Peyer's patch (tissue), 4 donors: ENCODE measurements at regions not wholly inside any gene's neighbourhood (a gene's known extent, or its start where the extent isn't known, plus 50 kb on each side); places are given as distances from the start of the nearest gene placed in this dataset.

Experiments
- DNase-seq, 3 donors: peaks; one replicate each; pipeline ENCODE4 v3.0.0-alpha.2; 2017 to 2019
- H3K27ac ChIP-seq, 4 donors: fragments of 200-600 bp; sonication (generic); one replicate each; pipeline ENCODE4 v1.5.1; 2016 to 2019
- H3K27me3 ChIP-seq, 2 donors: fragments of 200-600 bp; sonication (generic); one replicate each; pipeline ENCODE4 v1.5.1; 2019
- H3K36me3 ChIP-seq, 3 donors: fragments of 200-600 bp; sonication (generic); one replicate each; pipeline ENCODE4 v1.5.1; 2016 to 2019
- H3K4me1 ChIP-seq, 4 donors: fragments of 200-600 bp; sonication (generic); one replicate each; pipeline ENCODE4 v1.5.1; 2016 to 2019
- H3K4me3 ChIP-seq, 4 donors: fragments of 200-600 bp; sonication (generic); 1 replicate in 3 of 4; 2 replicates in 1 of 4; pipeline ENCODE4 v1.5.1; 2016 to 2019; ENCODE audit warnings: mild to moderate bottlenecking in 1 of 4
- H3K9me3 ChIP-seq, 4 donors: fragments of 200-600 bp; sonication (generic); one replicate each; pipeline ENCODE4 v1.5.1; 2016 to 2019; ENCODE audit warnings: mild to moderate bottlenecking in 1 of 4
- POLR2A ChIP-seq, 2 donors: fragments of 450-650 bp; IDR thresholded peaks; one replicate each; pipeline ENCODE4 v1.5.1; 2017; ENCODE audit warnings: antibody characterized with exemption in 2 of 2, mild to moderate bottlenecking in 2 of 2, moderate library complexity in 2 of 2
- TF ChIP-seq, protein P1 (sequence below), 6 experiments: fragments of 450-650 bp in 4 of 6; fragments of 200-600 bp in 2 of 6; sonication (generic) in 1 of 6; IDR thresholded peaks; one replicate each; pipeline ENCODE4 v1.5.1; 2017 to 2019; ENCODE audit warnings: antibody characterized with exemption in 6 of 6, mild to moderate bottlenecking in 3 of 6, moderate library complexity in 1 of 6

DNA sequence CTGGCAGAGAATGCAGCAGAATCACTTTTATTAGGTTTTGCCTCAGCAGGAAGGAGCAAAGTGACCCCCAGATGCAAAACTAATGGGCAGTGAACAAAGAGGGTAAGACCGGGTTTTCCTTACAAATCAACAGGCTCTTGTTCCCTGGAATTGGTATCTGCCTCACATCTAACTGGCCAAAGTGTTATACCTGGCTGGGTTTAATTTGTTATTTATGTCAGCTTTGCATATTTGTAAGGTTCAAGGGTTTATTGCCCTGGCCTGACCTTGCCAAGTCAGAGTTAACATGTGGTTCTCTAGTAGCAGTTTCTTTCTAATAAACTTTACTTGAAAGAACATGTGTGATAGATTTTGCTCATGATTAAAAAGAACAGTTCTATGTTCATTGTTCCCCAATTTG is 431.7 kb upstream of the NR2F2 start:
- Histone ChIP-seq H3K27ac (no peak overlapping the region), H3K9me3 (no peaks in the 10 kb centered on the region), H3K27me3 (no peaks in the 10 kb centered on the region), H3K36me3 (no peaks in the 10 kb centered on the region), H3K4me1 (no peaks in the 10 kb centered on the region), H3K4me3 (no peak overlapping the region)
- no peak for DNase-seq
- TF ChIP-seq, protein P1, sequence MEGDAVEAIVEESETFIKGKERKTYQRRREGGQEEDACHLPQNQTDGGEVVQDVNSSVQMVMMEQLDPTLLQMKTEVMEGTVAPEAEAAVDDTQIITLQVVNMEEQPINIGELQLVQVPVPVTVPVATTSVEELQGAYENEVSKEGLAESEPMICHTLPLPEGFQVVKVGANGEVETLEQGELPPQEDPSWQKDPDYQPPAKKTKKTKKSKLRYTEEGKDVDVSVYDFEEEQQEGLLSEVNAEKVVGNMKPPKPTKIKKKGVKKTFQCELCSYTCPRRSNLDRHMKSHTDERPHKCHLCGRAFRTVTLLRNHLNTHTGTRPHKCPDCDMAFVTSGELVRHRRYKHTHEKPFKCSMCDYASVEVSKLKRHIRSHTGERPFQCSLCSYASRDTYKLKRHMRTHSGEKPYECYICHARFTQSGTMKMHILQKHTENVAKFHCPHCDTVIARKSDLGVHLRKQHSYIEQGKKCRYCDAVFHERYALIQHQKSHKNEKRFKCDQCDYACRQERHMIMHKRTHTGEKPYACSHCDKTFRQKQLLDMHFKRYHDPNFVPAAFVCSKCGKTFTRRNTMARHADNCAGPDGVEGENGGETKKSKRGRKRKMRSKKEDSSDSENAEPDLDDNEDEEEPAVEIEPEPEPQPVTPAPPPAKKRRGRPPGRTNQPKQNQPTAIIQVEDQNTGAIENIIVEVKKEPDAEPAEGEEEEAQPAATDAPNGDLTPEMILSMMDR (IDR thresholded peaks at IDR 0.05): no peak
- TF ChIP-seq POLR2A (IDR thresholded peaks at IDR 0.05): no peak

DNA sequence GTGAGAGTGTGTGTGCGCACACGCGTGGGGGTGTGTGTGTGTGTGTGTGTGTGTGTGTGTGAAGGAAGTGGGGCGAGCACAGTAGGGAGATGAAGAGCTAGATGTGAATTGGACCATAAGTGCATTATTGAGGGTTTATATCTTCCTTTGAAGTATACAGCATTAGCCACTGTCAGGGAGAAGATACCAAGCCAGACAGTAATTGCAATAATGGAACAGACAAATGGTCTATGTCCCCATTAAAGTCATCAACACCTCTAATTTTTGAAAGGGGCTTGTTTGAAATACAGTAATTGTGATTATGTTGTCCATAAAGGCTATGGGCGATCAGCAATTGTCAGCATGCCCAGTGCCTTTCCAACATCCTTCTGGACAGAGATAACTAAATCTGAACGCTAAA is 429.2 kb upstream of the NR2F2 start:
- TF ChIP-seq, protein P1 (IDR thresholded peaks at IDR 0.05): no peak
- H3K4me3 ChIP-seq: no peak overlapping the region
- DNase-seq: no peak
- H3K27me3 ChIP-seq: no peaks in the 10 kb centered on the region
- no peaks in the 10 kb centered on the region for H3K4me1 ChIP-seq
- H3K9me3 ChIP-seq: no peaks in the 10 kb centered on the region
- no peaks in the 10 kb centered on the region for H3K36me3 ChIP-seq
- no peak overlapping the region for H3K27ac ChIP-seq

DNA sequence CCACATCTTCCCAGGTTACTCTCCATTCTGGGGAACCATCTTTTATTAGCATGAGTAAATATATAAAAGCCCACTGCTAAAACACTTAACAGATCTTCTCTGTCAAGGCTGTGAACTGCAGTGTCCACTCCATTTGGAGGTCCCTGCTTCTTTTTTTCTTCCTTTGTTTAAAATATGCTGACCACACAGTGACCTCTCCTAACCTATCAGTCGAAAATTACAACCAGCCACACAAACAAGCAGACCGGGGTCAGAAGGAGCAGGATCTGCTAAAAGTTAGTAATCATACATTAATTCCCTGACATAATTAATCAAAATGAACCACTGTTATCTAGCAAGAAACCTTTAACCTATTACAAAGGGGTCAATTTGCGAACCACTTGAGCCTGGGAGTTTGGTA is 427.9 kb upstream of the NR2F2 start:
- Histone ChIP-seq H3K9me3 (no peaks in the 10 kb centered on the region), H3K4me3 (no peak overlapping the region), H3K27ac (no peak overlapping the region), H3K36me3 (no peaks in the 10 kb centered on the region), H3K4me1 (no peaks in the 10 kb centered on the region), H3K27me3 (no peaks in the 10 kb centered on the region)
- no peak for DNase-seq
- TF ChIP-seq, protein P1 (IDR thresholded peaks at IDR 0.05): no peak

DNA sequence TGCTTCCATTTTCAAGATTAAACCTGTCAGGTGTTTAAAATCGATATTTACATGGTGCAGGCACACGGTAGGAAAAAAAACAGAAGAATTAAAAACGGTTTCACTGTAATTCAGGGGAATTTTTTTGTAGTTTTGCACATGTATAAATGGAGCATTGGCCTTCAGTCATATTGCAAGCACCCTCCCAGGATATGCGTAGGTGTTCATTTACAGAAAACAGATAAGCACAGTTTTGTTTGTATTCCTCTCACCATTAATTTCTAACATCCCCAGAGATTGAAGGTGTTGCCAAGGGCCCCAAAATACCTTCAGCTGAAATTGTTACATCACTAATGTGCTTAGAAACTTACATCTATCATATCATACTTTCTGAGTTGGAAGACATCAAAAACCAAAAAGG is 427.1 kb upstream of the NR2F2 start:
- Histone ChIP-seq H3K27ac (no peak overlapping the region), H3K9me3 (no peaks in the 10 kb centered on the region), H3K27me3 (no peaks in the 10 kb centered on the region), H3K36me3 (no peaks in the 10 kb centered on the region), H3K4me1 (no peaks in the 10 kb centered on the region), H3K4me3 (no peak overlapping the region)
- no peak for TF ChIP-seq POLR2A (IDR thresholded peaks at IDR 0.05)
- TF ChIP-seq, protein P1 (IDR thresholded peaks at IDR 0.05): no peak
- no peak for DNase-seq

DNA sequence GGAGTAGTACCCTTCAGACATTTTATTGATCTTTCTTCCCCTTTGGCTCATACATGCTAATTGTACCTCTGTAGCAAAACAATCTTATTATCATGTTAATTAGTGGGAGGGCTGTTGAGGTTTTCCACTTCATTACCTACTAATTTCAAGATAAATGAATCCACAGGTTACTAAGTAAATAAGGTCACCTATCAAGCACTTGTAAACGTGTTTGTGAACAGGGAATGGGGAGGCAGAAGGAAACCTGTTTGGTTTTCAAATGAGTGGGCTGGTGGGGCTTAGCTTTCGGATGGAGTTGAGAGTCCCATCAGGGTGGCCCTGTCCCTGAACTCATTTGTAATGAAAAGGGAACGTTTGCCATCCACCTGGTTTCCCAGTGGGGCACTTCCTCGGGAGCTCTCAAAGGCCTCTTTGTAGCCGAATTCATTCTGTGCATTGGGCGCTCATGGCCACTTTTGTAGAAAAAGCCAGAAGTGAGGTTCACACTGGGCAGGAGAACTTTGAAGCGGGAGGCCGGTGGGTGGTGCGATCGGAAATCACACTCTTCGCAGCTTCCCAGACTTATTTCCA is 419.8 kb upstream of the NR2F2 start:
- Histone ChIP-seq H3K4me3 (no peak overlapping the region), H3K36me3 (no peaks in the 10 kb centered on the region), H3K4me1 (no peaks in the 10 kb centered on the region), H3K9me3 (no peaks in the 10 kb centered on the region), H3K27me3 (no peaks in the 10 kb centered on the region), H3K27ac (no peak overlapping the region)
- no peak for TF ChIP-seq POLR2A (IDR thresholded peaks at IDR 0.05)
- TF ChIP-seq, protein P1 (IDR thresholded peaks at IDR 0.05): no peak
- no peak for DNase-seq
